Transverse colon (tissue), 4 donors: ENCODE measurements at regions not wholly inside any gene's neighbourhood (a gene's known extent, or its start where the extent isn't known, plus 50 kb on each side); places are given as distances from the start of the nearest gene placed in this dataset.
A peak's percentile ranks its signal among the peaks of the same experiment; 100 is the strongest.
"Not testable (repeated sequence)": the region's sequence is repeated elsewhere in the genome, so short reads cannot be mapped to it uniquely, and the experiment has no call there.

ENCODE experiments used
- DNase-seq: peaks from one replicate; pipeline ENCODE4 v3.0.0-alpha.2; 2019
- H3K27ac ChIP-seq, 4 donors: fragments of 200-600 bp; sonication (generic); 2 replicates each; pipeline ENCODE4 v1.5.1; 2016 to 2018; ENCODE audit warnings: inconsistent platforms in 4 of 4
- H3K27me3 ChIP-seq: fragments of 200-600 bp; sonication (generic); 2 replicates; pipeline ENCODE4 v1.5.1; 2017; ENCODE audit warnings: inconsistent platforms
- H3K36me3 ChIP-seq, 4 donors: fragments of 200-600 bp; sonication (generic); 2 replicates each; pipeline ENCODE4 v1.5.1; 2017 to 2019; ENCODE audit warnings: inconsistent platforms in 4 of 4
- H3K4me1 ChIP-seq, 4 donors: fragments of 200-600 bp; sonication (generic); 2 replicates each; pipeline ENCODE4 v1.5.1; 2017 to 2020; ENCODE audit warnings: inconsistent platforms in 4 of 4
- H3K4me3 ChIP-seq, 4 donors: fragments of 200-600 bp; sonication (generic); 1 replicate in 1 of 4; 2 replicates in 3 of 4; pipeline versions ENCODE4 v1.5.1 to v1.6.1; 2017 to 2019; ENCODE audit warnings: inconsistent platforms in 4 of 4
- H3K9me3 ChIP-seq, 2 donors: fragments of 200-600 bp; sonication (generic); 2 replicates each; pipeline ENCODE4 v1.5.1; 2017 to 2019; ENCODE audit warnings: inconsistent platforms in 2 of 2
- EP300 ChIP-seq: sonication (generic); formaldehyde crosslinking; IDR thresholded peaks from one replicate; pipeline ENCODE4 v1.6.1; 2017; ENCODE audit warnings: antibody characterized with exemption, low read depth
- POLR2A ChIP-seq: fragments of 450-650 bp; IDR thresholded peaks from one replicate; pipeline ENCODE4 v1.6.1; 2016; ENCODE audit warnings: antibody characterized with exemption, mild to moderate bottlenecking, moderate library complexity
- POLR2AphosphoS5 ChIP-seq, 3 donors: sonication (generic); formaldehyde crosslinking; IDR thresholded peaks; one replicate each; pipeline ENCODE4 v1.6.1; 2016; ENCODE audit warnings: antibody characterized with exemption in 3 of 3
- WGBS, 2 donors: methylation state at CpG; one replicate each; pipeline ENCODE4 v1.1.5; 2018; ENCODE audit warnings: low coverage in 1 of 2; 5-methylcytosine and 5-hydroxymethylcytosine counted together
- in situ Hi-C, 4 donors: fragments of 200-750 bp; cut with MboI; loops; one replicate each; pipeline versions ENCODE4 v1.15.0 to v1.15.1; 2017; ENCODE audit warnings: low sequenced_read_pairs in 3 of 4, low pct_ligation_motif_present in 1 of 4, low pct_unique_long_range_greater_than_20kb in 1 of 4
- intact Hi-C: fragments of 100-400 bp; cut with DNase I; formaldehyde crosslinking; loops from one replicate; pipeline ENCODE4 v1.15.1; 2023; ENCODE audit warnings: low total_unique reads
- TF ChIP-seq, protein P1 (sequence below), 5 experiments: fragments of 200-600 bp in 3 of 5; fragments of 450-650 bp in 2 of 5; sonication (generic) in 3 of 5; IDR thresholded peaks; 1 replicate in 2 of 5; 2 replicates in 3 of 5; pipeline ENCODE4 v1.5.1; 2016 to 2017; ENCODE audit warnings: antibody characterized with exemption in 5 of 5, inconsistent platforms in 3 of 5, mild to moderate bottlenecking in 2 of 5, moderate library complexity in 1 of 5

DNA sequence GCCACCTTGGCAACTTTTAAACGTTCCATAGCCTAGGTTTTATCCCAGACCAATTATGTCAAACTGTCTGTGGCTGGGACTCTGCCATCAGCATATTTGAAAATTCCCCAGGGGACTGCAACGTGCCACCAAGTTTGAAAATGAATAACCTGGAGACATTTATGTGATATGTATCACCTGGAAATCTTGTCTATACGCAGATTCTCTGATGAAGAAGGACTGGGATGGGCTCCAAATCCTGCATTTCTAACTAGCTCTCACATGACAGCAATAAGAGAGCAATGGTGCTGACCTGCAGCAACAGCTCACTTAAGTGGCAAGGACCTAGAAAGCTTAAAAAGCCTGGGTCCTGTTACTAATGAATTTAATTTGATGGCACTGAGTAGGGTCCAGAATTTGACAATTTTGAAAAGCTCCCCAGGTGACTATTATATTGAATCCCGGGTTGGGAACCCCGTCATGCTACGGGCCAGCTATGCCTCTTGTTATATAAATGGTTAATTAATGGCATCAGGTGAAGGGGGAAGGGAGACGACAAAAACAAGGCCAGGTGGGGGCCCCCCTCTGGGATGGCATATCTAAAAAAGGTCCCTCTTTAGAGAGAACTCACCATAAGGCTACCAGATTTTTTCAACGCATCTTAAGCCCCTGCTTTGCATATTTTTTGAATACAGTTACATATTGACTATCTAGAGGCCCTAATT is 213.7 kb downstream of the ZIC5 start:
- intact Hi-C loops: no loop called here
- in situ Hi-C loops: no loop called here
- 79 to 83% methylated on average over 5 to 8 of the region's 8 CpGs for WGBS, 2 donors
- H3K36me3 ChIP-seq: no peaks in the 10 kb centered on the region
- peaks cover 0 to 2% (median under 1%) of the 10 kb centered on the region in 4 donors for H3K4me1 ChIP-seq
- H3K27ac ChIP-seq: no peak overlapping the region
- TF ChIP-seq POLR2A: no peak
- TF ChIP-seq, protein P1, sequence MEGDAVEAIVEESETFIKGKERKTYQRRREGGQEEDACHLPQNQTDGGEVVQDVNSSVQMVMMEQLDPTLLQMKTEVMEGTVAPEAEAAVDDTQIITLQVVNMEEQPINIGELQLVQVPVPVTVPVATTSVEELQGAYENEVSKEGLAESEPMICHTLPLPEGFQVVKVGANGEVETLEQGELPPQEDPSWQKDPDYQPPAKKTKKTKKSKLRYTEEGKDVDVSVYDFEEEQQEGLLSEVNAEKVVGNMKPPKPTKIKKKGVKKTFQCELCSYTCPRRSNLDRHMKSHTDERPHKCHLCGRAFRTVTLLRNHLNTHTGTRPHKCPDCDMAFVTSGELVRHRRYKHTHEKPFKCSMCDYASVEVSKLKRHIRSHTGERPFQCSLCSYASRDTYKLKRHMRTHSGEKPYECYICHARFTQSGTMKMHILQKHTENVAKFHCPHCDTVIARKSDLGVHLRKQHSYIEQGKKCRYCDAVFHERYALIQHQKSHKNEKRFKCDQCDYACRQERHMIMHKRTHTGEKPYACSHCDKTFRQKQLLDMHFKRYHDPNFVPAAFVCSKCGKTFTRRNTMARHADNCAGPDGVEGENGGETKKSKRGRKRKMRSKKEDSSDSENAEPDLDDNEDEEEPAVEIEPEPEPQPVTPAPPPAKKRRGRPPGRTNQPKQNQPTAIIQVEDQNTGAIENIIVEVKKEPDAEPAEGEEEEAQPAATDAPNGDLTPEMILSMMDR (IDR thresholded peaks at IDR 0.05): no peak
- TF ChIP-seq POLR2AphosphoS5 (IDR thresholded peaks at IDR 0.05): no peak
- TF ChIP-seq EP300: no peak
- H3K27me3 ChIP-seq: no peaks in the 10 kb centered on the region
- peaks cover 5 to 12% of the 10 kb centered on the region in 2 donors for H3K9me3 ChIP-seq
- DNase-seq: no peak
- no peak overlapping the region for H3K4me3 ChIP-seq

DNA sequence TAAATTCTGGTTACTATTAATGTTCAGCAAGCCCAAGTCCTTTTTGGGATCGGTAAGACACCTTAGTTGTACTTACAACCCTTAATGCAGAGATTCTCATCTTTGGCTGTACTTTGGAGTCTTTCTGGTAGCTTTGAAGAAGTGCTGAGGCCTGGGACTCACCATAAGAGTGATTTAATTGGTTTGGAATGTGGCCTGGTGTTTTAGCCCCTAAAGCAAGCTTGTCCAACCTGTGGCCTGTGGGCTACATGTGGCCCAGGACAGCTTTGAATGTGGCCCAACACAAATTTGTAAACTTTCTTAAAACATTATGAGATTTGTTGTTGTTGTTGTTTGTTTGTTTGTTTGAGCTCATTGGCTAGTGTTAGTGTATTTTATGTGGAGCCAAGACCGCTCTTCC is 215.3 kb downstream of the ZIC5 start:
- Histone ChIP-seq H3K27ac (no peak overlapping the region), H3K4me3 (no peak overlapping the region), H3K9me3 (peaks cover 2 to 5% of the 10 kb centered on the region in 2 donors), H3K27me3 (no peaks in the 10 kb centered on the region), H3K4me1 (peaks cover 7 to 14% (median 10%) of the 10 kb centered on the region in 4 donors), H3K36me3 (no peaks in the 10 kb centered on the region)
- TF ChIP-seq POLR2A (no peak), POLR2AphosphoS5 (IDR thresholded peaks at IDR 0.05) (no peak), EP300 (no peak)
- TF ChIP-seq, protein P1 (IDR thresholded peaks at IDR 0.05): no peak
- in situ Hi-C loops (no loop called here), intact Hi-C loops (no loop called here)
- 94 to 100% methylated on average over 1 to 2 of the region's 2 CpGs for WGBS, 2 donors
- no peak for DNase-seq

DNA sequence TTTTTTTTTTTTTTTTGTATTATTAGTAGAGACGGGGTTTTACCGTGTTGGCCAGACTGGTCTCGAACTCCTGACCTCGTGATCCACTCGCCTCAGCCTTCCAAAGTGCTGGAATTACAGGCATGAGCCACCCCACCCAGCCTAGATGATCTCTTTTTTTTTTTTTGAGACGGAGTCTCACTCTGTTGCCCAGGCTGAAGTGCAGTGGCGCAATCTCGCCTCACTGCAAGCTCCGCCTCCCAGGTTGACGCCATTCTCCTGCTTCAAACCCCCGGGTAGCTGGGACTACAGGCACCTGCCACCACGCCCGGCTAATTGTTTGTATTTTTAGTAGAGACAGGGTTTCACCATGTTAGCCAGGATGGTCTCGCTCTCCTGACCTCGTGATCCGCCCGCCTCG is 216.8 kb downstream of the ZIC5 start:
- H3K27me3 ChIP-seq, DNase-seq, H3K36me3 ChIP-seq, intact Hi-C loops, H3K9me3 ChIP-seq, in situ Hi-C loops, H3K4me3 ChIP-seq, H3K27ac ChIP-seq: not testable (repeated sequence)
- 85 to 92% methylated on average over 13 to 18 of the region's 18 CpGs for WGBS, 2 donors
- H3K4me1 ChIP-seq: peaks cover 7 to 16% (median 10%) of the 10 kb centered on the region in 4 donors

DNA sequence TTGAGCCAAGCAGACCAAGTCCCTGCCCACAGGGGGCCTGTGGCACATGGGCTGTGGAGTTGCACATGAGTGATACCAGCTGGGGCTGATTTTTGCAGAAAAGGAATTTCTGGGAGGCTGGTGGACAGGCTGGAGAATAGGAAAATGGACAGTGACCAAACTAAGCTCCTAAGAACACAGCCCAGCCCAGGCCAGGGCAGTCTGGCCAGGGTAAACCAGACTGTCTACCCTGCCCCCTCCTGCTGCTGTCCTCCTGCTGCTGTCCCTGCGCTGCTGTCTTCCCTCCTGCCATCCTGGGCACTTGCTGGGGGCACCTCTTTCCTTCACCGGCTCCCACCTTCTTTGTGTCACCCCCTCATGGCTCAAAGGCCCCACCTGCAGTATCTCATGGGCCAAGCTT is 219.2 kb downstream of the ZIC5 start:
- in situ Hi-C loops: no loop called here

More for the DNA sequence above, 219.2 kb downstream of the ZIC5 start:
- Histone ChIP-seq H3K9me3 (no peaks in the 10 kb centered on the region), H3K4me1 (peaks cover 7 to 16% (median 10%) of the 10 kb centered on the region in 4 donors), H3K27ac (peak overlapping the region; percentile 66 to 81 (median 74)), H3K27me3 (no peaks in the 10 kb centered on the region), H3K4me3 (no peak overlapping the region), H3K36me3 (no peaks in the 10 kb centered on the region)
- 90% methylated on average over 2 of the region's 2 CpGs; no CpG with 5 or more reads in 1 of the 2 donors for whole genome bisulfite sequencing, 2 donors
- TF ChIP-seq EP300 (no peak), POLR2AphosphoS5 (IDR thresholded peaks at IDR 0.05) (no peak), POLR2A (no peak)
- TF ChIP-seq, protein P1 (IDR thresholded peaks at IDR 0.05): no peak
- intact Hi-C loops: no loop called here
- DNase-seq: no peak
